ENCODE measurements at regions not wholly inside any gene's neighbourhood (a gene's known extent, or its start where the extent isn't known, plus 50 kb on each side); places are given as distances from the start of the nearest gene placed in this dataset.

GRCh38 chr5:133718457-133718856 lies 106.1 kb upstream of the FSTL4 start:
- Histone ChIP-seq H3K27me3 (no peaks in the 10 kb centered on the region), H3K27ac (no peak overlapping the region), H3K36me3 (no peaks in the 10 kb centered on the region), H3K4me3 (replicated peaks in 1 of 3) (no peak overlapping the region), H3K4me1 (no peaks in the 10 kb centered on the region), H3K9me3 (no peaks in the 10 kb centered on the region)
- intact Hi-C loops (cut with DNase I), result no loop called here
- 86 to 89% methylated on average over 2 of the region's 2 CpGs for WGBS, 2 donors
- no peak for DNase-seq
- TF ChIP-seq CTCF (IDR thresholded peaks at IDR 0.05) (no peak), POLR2A (IDR thresholded peaks at IDR 0.05) (no peak)

DNA sequence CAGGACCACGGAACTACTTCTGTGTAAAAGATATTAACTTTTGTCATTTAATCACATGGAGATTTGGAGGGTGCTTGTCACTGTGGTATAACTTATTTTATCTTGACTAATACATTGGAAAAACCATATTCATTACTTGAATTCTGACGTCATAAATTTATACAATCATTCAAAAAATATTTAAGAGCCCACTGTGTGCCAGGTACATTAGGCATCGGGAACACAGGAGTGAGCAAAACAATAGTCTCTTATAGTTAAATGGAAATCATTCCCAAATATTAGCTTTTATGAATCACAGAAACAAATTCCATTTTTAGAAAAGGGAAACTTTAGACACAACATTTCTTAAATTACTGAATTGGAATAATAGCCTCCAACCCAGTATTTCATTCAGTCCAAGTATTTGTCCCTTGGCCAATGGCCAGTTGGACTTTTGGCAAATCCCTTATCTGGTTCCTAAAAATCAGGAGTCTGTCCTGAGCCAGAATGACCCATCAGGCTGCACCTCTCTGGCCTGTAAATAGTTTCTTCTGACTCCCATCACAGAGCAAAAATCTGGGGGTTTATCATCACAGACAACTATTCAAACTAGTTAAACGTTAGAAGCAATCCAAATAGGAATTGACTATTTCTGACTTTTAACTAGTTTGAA lies 104.3 kb upstream of the FSTL4 start:
- Histone ChIP-seq H3K27me3 (no peaks in the 10 kb centered on the region), H3K36me3 (no peaks in the 10 kb centered on the region), H3K4me3 (replicated peaks in 1 of 3) (no peak overlapping the region), H3K9me3 (no peaks in the 10 kb centered on the region), H3K27ac (no peak overlapping the region), H3K4me1 (no peaks in the 10 kb centered on the region)
- intact Hi-C loops (cut with DNase I), result no loop called here
- WGBS, 2 donors, result 72 to 73% methylated on average over 4 of the region's 4 CpGs
- no peak for TF ChIP-seq POLR2A (IDR thresholded peaks at IDR 0.05)
- no peak for TF ChIP-seq CTCF (IDR thresholded peaks at IDR 0.05)
- DNase-seq, result no peak

DNA sequence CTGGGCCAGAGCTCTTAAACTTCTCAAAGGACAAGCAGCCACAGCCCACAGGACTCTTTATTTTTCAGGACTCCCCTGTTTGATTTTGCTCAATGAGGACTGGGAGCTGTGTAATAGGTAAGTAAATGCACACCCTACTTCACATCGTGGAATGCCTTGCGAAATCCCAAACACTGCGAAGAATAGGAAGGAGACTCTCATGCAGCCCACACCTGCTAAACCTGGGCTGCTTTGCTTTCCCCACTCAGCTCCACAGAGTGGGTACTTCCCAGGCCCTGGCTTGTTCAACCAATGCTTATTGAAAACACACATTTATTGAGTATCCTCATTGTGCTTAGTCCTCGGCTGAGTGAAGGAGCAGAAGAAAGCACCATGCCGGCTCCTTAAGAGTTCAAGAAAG lies 103.3 kb upstream of the FSTL4 start:
- no peak for DNase-seq
- H3K36me3 ChIP-seq, result no peaks in the 10 kb centered on the region
- H3K9me3 ChIP-seq, result no peaks in the 10 kb centered on the region
- H3K27ac ChIP-seq, result no peak overlapping the region
- intact Hi-C loops (cut with DNase I), result no loop called here
- H3K27me3 ChIP-seq, result no peaks in the 10 kb centered on the region
- H3K4me1 ChIP-seq, result no peaks in the 10 kb centered on the region
- no peak overlapping the region for H3K4me3 ChIP-seq (replicated peaks in 1 of 3)
- 41 to 62% methylated on average over 5 of the region's 5 CpGs for WGBS, 2 donors
- TF ChIP-seq POLR2A (IDR thresholded peaks at IDR 0.05), result no peak
- TF ChIP-seq CTCF (IDR thresholded peaks at IDR 0.05), result no peak

- Histone ChIP-seq H3K27ac (no peak overlapping the region), H3K9me3 (no peaks in the 10 kb centered on the region), H3K4me3 (replicated peaks in 1 of 3) (no peak overlapping the region), H3K4me1 (no peaks in the 10 kb centered on the region), H3K27me3 (no peaks in the 10 kb centered on the region), H3K36me3 (no peaks in the 10 kb centered on the region)
- no peak for DNase-seq
- intact Hi-C loops (cut with DNase I), result no loop called here
- TF ChIP-seq POLR2A (IDR thresholded peaks at IDR 0.05) (no peak), CTCF (IDR thresholded peaks at IDR 0.05) (no peak)
These were observed 102.9 kb upstream of the FSTL4 start for GRCh38 chr5:133715216-133715615.

DNA sequence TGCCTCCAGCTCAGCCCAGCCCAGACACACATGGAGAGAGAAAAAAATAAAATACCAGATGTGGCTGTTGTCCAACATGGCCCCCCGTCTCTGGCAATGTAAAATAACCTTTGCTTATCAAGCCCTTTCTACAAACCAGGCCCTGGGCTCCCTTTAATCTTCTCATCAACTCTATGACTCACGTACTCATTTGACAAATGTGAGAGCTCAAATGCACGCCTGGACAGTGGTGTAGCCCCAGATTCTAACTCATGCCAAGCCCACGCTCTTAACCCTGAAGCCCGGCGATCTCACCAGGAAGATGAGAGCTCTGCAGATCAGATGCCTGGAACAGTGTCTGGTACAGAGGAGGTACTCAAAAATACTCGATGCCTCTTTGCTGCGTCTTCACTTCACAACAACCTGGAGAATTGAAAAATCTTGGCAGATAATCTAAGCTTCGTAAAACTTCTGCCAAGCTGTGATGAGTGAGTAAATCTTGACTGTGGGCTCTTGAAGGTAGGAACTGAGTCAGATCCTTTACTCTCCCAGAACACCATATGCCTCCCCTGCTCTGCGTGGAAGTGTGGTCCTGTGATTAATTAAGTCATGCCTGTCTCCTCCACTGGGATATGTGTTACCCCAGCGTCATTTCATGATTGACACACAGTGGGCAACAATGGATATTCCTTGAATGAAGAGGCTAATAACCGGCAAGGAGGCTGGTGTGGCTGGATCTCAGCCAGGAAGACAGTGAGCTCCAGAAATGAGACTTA lies 102.0 kb upstream of the FSTL4 start:
- WGBS, 2 donors, result 49 to 58% methylated on average over 12 of the region's 12 CpGs
- TF ChIP-seq POLR2A (IDR thresholded peaks at IDR 0.05), result no peak
- TF ChIP-seq CTCF (IDR thresholded peaks at IDR 0.05), result no peak
- Histone ChIP-seq H3K36me3 (no peaks in the 10 kb centered on the region), H3K27me3 (no peaks in the 10 kb centered on the region), H3K4me3 (replicated peaks in 1 of 3) (no peak overlapping the region), H3K9me3 (no peaks in the 10 kb centered on the region), H3K4me1 (no peaks in the 10 kb centered on the region), H3K27ac (no peak overlapping the region)
- DNase-seq, result no peak
- intact Hi-C loops (cut with DNase I), result no loop called here

Measured in thyroid gland (tissue), 4 donors.